IPS-18a (cell line): ENCODE measurements at regions not wholly inside any gene's neighbourhood (a gene's known extent, or its start where the extent isn't known, plus 50 kb on each side); places are given as distances from the start of the nearest gene placed in this dataset.
"Not testable (repeated sequence)": the region's sequence is repeated elsewhere in the genome, so short reads cannot be mapped to it uniquely, and the experiment has no call there.

Experiments used
- H3K27ac ChIP-seq: one replicate; pipeline ENCODE4 v1.5.1; 2013; ENCODE audit warnings: low read length
- H3K27me3 ChIP-seq: one replicate; pipeline ENCODE4 v1.6.1; 2013; ENCODE audit warnings: mild to moderate bottlenecking, low read length; ENCODE audit not compliant: control insufficient read depth, insufficient read depth
- H3K36me3 ChIP-seq: one replicate; pipeline ENCODE4 v1.6.1; 2013; ENCODE audit warnings: low read depth, low read length; ENCODE audit not compliant: control insufficient read depth
- H3K4me1 ChIP-seq: one replicate; pipeline ENCODE4 v1.6.1; 2013; ENCODE audit warnings: low read depth, low read length; ENCODE audit not compliant: control insufficient read depth
- H3K4me3 ChIP-seq: one replicate; pipeline ENCODE4 v1.5.1; 2013; ENCODE audit warnings: low read length
- H3K9ac ChIP-seq: one replicate; pipeline ENCODE4 v1.6.1; 2013; ENCODE audit warnings: mild to moderate bottlenecking, low read length, moderate library complexity
- H3K9me3 ChIP-seq: one replicate; pipeline ENCODE4 v1.6.1; 2013; ENCODE audit warnings: low read depth, low read length; ENCODE audit not compliant: control insufficient read depth

DNA sequence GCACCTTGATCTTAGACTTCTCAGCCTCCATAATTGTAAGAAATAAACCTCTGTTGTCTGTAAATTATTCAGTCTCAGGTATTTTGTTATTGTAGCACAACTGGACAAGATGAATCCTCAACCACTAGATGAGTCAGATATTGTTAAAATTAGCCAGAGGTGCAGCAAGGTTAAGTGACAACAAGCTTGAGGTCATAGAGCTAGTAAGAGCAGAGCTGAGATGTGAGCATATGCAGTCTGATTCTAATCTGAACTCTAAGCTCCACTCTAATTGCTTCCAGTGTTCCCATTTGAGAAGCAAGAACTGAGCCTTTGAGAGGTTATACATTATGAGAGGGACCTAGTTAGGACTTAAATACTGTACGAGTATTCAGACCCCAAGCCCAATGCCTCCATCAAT, 93.1 kb downstream of the FZD1 start:
- peaks cover 96% of the 10 kb centered on the region for H3K27me3 ChIP-seq
- H3K9me3 ChIP-seq = no peaks in the 10 kb centered on the region
- no peak overlapping the region for H3K4me3 ChIP-seq
- H3K4me1 ChIP-seq = peaks cover 26% of the 10 kb centered on the region
- H3K27ac ChIP-seq = no peak overlapping the region
- no peaks in the 10 kb centered on the region for H3K36me3 ChIP-seq
- no peak overlapping the region for H3K9ac ChIP-seq

DNA sequence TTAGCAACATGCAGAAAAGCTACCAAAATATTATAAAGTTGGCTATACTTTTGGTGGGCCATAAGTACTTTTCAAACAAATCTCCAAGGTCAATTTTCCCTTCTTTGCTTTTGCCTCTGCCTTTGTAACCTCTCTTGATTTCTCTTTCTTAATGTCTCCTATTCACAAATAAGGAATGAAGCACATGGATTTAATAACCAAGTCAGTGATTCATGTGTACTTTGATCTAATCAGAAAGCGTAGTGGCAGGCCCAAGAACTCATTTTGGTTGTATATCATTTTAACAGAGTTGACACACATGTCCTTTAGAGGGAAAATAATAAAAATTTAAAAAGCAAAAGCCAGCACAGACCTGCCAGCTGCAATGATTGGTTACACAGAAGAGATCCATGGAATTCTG, 93.7 kb downstream of the FZD1 start:
- Histone ChIP-seq H3K4me1 (peaks cover 26% of the 10 kb centered on the region), H3K27ac (no peak overlapping the region), H3K27me3 (peaks cover 92% of the 10 kb centered on the region), H3K9ac (no peak overlapping the region), H3K4me3 (no peak overlapping the region), H3K36me3 (no peaks in the 10 kb centered on the region), H3K9me3 (no peaks in the 10 kb centered on the region)

DNA sequence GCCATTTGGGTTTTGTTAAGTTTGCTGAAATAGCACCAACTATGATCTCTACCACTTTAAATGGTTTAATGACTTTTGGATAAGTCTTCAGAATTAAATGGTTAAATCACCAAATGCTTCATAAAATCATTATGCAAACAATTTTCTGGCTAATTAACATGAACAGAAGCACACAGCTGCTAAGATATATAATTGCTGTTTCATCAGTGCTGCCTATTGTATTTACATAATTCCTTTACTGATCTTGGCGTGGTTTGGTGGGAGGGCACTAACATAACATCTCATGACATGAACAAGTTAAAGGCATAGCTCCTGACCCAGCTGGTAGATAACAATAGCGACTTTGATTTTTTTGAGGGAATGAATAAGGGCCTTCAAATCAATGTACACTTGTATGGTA, 94.1 kb downstream of the FZD1 start:
- Histone ChIP-seq H3K36me3 (no peaks in the 10 kb centered on the region), H3K4me1 (peaks cover 24% of the 10 kb centered on the region), H3K4me3 (no peak overlapping the region), H3K9ac (no peak overlapping the region), H3K9me3 (no peaks in the 10 kb centered on the region), H3K27ac (no peak overlapping the region), H3K27me3 (peaks cover 88% of the 10 kb centered on the region)

DNA sequence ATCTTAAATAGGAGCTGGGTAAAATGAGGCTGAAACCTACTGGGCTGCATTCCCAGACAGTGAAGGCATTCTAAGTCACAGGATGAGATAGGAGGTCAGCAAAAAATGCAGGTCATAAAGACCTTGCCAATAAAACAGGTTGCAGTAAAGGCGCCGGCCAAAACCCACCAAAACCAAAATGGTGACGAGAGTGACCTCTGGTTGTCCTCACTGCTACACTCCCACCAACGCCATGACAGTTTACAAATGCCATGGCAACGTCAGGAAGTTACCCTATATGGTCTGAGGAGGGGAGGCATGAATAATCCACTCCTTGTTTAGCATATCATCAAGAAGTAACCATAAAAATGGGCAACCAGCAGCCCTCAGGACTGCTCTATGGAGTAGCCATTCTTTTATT, 100.9 kb downstream of the FZD1 start:
- H3K4me1 ChIP-seq = peaks cover 18% of the 10 kb centered on the region
- H3K27me3 ChIP-seq = peaks cover 52% of the 10 kb centered on the region
- H3K9ac ChIP-seq, H3K4me3 ChIP-seq, H3K27ac ChIP-seq, H3K9me3 ChIP-seq, H3K36me3 ChIP-seq: not testable (repeated sequence)

DNA sequence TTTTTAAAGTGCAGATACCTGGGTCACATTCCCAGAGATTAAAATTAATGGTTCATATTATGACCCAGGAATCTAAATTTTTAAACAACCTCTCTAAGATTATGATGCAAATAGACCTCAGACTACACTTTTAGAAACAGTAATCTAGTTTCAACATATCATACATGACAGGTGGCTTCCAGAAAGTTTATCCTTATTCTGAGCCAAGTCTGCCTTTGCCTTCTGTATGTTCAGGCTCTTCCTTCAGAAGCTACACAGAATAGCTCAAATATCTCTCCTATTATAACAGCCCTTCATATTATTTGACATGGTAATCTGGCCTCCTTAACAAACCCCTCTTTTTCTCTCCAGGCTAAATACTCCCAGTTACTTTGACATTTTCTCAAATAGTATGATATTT, 101.9 kb downstream of the FZD1 start:
- H3K9me3 ChIP-seq = no peaks in the 10 kb centered on the region
- H3K4me3 ChIP-seq = no peak overlapping the region
- no peaks in the 10 kb centered on the region for H3K36me3 ChIP-seq
- no peak overlapping the region for H3K9ac ChIP-seq
- H3K4me1 ChIP-seq = peaks cover 18% of the 10 kb centered on the region
- peaks cover 42% of the 10 kb centered on the region for H3K27me3 ChIP-seq
- H3K27ac ChIP-seq = no peak overlapping the region

DNA sequence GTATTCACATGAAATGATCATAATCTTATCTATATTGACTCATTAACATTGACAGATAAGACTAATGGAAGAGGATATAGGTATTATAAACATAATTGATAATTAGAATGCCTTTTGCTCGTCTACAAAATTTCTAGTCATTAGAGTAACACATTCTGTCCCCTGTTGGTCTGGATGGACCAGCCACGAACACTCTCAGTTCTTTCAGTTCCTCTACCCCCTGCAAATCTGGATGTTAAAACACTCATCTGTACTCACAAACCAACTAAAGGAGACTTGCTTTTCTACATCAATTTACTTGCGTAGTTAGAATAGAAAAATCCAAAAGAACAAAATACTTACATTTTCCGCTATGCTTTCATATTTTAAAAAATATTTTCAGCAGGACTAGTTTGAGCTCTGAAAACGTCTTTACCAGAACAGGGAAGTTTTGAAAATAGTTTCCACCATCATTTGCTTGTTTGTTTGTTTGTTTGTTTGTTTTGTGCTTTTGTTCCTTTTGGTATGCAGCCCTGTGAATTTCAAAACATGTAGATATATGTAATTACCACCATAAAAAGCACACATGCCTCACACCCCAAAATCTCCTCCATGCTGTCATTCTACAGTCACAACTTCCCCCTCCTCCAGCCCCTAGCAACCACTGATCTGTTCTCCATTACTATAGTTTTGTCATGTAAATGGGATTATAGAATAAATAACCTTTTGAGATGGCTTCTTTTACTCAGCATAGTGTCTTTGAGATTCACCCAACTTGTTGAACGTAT, 103.8 kb downstream of the FZD1 start:
- Histone ChIP-seq H3K9me3 (no peaks in the 10 kb centered on the region), H3K4me3 (peak overlapping the region; percentile 15), H3K9ac (peak overlapping the region; percentile 28), H3K4me1 (peaks cover 18% of the 10 kb centered on the region), H3K27ac (no peak overlapping the region), H3K36me3 (no peaks in the 10 kb centered on the region), H3K27me3 (peaks cover 32% of the 10 kb centered on the region)

DNA sequence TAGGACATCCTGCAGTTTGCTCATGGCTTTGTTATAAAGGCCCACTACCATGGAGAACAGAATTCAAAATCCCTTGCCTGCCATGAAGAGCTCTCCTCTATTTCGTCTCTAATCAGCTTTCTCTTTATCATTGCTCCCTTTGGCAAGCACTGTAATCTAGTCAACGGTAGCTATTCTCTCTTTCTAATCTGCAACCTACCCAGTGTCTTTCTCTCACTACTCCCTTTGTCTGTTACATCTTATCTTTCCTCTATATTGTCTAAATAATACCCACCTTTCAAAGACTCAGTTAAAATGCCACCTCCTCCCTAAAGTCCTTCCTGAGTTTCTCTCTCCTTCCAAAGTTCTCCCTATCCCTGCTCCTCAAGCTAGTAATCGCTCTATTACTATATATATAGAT, 108.1 kb downstream of the FZD1 start:
- no peaks in the 10 kb centered on the region for H3K9me3 ChIP-seq
- H3K9ac ChIP-seq = no peak overlapping the region
- H3K4me3 ChIP-seq = no peak overlapping the region

DNA sequence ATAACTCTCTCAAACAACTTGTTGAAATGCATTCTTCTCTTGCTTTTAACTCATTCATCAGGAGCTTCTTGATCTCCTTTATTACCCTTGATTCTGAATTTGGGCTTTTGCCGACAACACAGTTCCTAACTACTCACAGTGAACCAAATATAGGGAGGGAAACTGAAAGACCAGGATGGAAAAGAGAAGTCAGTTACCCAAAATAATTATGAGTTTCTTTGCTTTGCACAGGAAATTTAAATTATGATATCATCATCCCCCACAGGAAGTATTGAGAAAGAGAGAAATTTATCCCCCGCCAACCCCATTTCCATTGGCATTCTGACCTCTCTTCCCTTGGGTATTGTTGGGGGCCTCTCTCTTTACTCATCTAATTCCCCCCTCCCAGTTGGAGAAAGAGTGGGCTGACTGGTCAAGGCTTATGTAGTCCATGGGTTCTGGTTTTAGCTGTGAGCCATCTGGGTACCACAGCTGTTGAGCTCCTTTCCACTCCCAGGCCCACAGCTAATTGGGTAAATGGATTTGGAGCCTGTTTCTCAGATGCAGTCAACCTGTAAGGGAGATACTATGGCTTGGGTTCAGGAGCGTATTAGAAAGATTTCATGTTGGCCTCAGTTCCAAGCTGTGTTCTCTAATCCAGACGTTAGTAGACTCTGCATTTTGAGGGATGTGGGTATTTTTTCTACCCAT, 109.0 kb downstream of the FZD1 start:
- Histone ChIP-seq H3K27me3 (peaks cover 4% of the 10 kb centered on the region), H3K36me3 (no peaks in the 10 kb centered on the region), H3K27ac (no peak overlapping the region), H3K4me1 (peaks cover 10% of the 10 kb centered on the region), H3K9me3 (no peaks in the 10 kb centered on the region), H3K4me3 (no peak overlapping the region), H3K9ac (no peak overlapping the region)

More for the DNA sequence above, 108.1 kb downstream of the FZD1 start:
- no peaks in the 10 kb centered on the region for H3K36me3 ChIP-seq
- peaks cover 18% of the 10 kb centered on the region for H3K4me1 ChIP-seq
- peaks cover 13% of the 10 kb centered on the region for H3K27me3 ChIP-seq
- no peak overlapping the region for H3K27ac ChIP-seq

DNA sequence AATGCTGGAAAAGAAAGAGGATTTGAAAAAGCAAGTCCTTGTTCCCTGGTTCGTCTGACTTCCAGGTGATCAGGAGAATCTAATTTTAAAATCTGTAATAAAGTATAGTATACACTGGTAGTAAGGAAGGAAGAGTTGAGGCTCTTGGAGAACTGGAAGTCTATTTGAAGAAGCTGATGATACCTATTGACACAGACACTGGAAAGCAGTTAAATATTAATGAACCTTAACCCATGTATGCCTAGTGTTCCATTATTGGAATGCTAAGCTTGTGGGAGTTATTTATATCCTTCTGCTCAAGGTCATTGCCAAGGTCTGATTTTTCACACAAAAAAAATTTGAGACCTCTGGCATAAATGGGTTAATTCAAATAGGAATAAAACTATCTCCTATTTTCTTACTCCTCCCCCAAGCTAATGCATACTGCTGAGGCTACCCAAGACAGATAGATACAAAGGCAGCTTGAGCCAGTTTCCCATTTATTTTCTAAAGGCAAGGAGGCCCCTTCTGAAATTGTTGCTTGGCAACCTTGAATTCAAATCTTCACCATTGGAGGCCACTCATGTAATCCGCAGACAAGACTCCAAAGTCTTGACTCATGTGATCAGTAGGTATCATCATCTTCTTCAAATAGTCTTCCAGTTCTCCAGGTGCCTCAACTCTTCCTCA, 110.2 kb downstream of the FZD1 start:
- Histone ChIP-seq H3K36me3 (no peaks in the 10 kb centered on the region), H3K27ac (no peak overlapping the region), H3K9me3 (no peaks in the 10 kb centered on the region), H3K4me3 (no peak overlapping the region), H3K27me3 (no peaks in the 10 kb centered on the region), H3K4me1 (peaks cover under 1% of the 10 kb centered on the region), H3K9ac (no peak overlapping the region)

DNA sequence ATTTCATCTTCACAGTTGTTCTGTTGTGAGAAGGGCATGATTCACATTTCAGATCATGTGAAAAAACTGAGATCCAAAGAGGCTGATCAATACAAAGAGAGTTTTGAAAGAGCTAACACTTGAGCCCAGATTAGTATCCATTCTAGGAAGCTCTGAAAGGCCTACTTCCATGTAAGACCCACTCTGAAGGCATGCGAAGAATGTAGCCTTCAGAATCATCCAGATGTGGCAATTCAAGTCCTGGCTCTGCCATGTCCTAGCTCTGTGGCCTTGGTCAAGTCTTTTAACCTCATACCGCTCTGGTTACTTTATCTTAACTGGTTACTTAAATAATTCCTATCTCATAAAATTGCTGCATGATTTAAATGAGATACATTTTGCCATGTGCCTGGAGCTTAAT, 111.1 kb downstream of the FZD1 start:
- H3K36me3 ChIP-seq = no peaks in the 10 kb centered on the region

DNA sequence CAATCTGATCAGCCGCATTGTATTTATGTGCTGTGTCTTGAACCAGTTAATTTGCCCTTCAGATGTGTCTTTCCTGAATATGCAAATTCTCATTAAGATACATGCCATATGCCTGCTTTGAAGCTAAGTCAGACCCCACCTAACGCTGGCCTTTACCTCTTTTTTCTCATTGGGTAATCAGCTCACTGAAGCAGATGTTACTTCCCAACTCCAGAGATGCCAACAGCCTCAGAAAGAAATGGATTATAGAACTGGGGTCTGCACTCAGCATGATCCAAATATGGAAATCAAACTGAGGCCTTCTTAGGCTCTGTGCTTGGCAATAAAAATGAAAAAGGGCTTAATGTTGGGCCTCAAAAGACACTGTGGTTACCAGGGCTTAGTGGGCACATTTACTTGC, 113.9 kb downstream of the FZD1 start:
- Histone ChIP-seq H3K36me3 (no peaks in the 10 kb centered on the region), H3K4me1 (no peaks in the 10 kb centered on the region), H3K27ac (no peak overlapping the region), H3K9me3 (no peaks in the 10 kb centered on the region), H3K4me3 (no peak overlapping the region), H3K9ac (no peak overlapping the region), H3K27me3 (no peaks in the 10 kb centered on the region)

More for the DNA sequence above, 111.1 kb downstream of the FZD1 start:
- no peak overlapping the region for H3K4me3 ChIP-seq
- no peaks in the 10 kb centered on the region for H3K9me3 ChIP-seq
- H3K27me3 ChIP-seq = no peaks in the 10 kb centered on the region
- H3K4me1 ChIP-seq = no peaks in the 10 kb centered on the region
- H3K9ac ChIP-seq = no peak overlapping the region
- H3K27ac ChIP-seq = no peak overlapping the region
